CD4-positive, alpha-beta T cell treated with Interleukin-1 beta for 1 hour (primary cell): ENCODE measurements at regions not wholly inside any gene's neighbourhood (a gene's known extent, or its start where the extent isn't known, plus 50 kb on each side); places are given as distances from the start of the nearest gene placed in this dataset.

ENCODE experiments used
- DNase-seq, 2 donors: peaks; one replicate each; pipeline ENCODE4 v3.0.0-alpha.2; 2020 to 2022

- DNase-seq, result no peak
Observed at GRCh38 chr18:44090453-44090852, 590.2 kb upstream of the SETBP1 start.

- DNase-seq, result no peak
Observed at GRCh38 chr18:44093253-44093652, 587.4 kb upstream of the SETBP1 start.

- DNase-seq, result no peak
Observed at GRCh38 chr18:44096016-44096415, 584.7 kb upstream of the SETBP1 start.

GRCh38 chr18:44098551-44099098 is 582.1 kb upstream of the SETBP1 start:
- DNase-seq, result no peak

- no peak for DNase-seq
Observed at GRCh38 chr18:44107187-44107586, 573.5 kb upstream of the SETBP1 start.

GRCh38 chr18:44111337-44111736 is 569.4 kb upstream of the SETBP1 start:
- DNase-seq, result no peak

GRCh38 chr18:44117821-44118220 is 562.9 kb upstream of the SETBP1 start:
- no peak for DNase-seq

GRCh38 chr18:44119607-44120006 is 561.1 kb upstream of the SETBP1 start:
- DNase-seq, result no peak

- no peak for DNase-seq
Observed at GRCh38 chr18:44123743-44124142, 556.9 kb upstream of the SETBP1 start.

GRCh38 chr18:44125446-44125845 is 555.2 kb upstream of the SETBP1 start:
- no peak for DNase-seq

- DNase-seq, result no peak
Observed at GRCh38 chr18:44126598-44126997, 554.1 kb upstream of the SETBP1 start.

GRCh38 chr18:44128365-44128764 is 552.3 kb upstream of the SETBP1 start:
- no peak for DNase-seq

GRCh38 chr18:44130376-44130942 is 550.2 kb upstream of the SETBP1 start:
- no peak for DNase-seq

- no peak for DNase-seq
Observed at GRCh38 chr18:44133483-44133882, 547.2 kb upstream of the SETBP1 start.

- DNase-seq, result no peak
Observed at GRCh38 chr18:44134447-44134846, 546.2 kb upstream of the SETBP1 start.

GRCh38 chr18:44135741-44136140 is 544.9 kb upstream of the SETBP1 start:
- DNase-seq, result no peak

- no peak for DNase-seq
Observed at GRCh38 chr18:44136326-44136725, 544.4 kb upstream of the SETBP1 start.

GRCh38 chr18:44143072-44143471 is 537.6 kb upstream of the SETBP1 start:
- DNase-seq, result no peak

- DNase-seq, result no peak
Observed at GRCh38 chr18:44149706-44150105, 531.0 kb upstream of the SETBP1 start.

- no peak for DNase-seq
Observed at GRCh38 chr18:44153981-44154380, 526.7 kb upstream of the SETBP1 start.

- no peak for DNase-seq
Observed at GRCh38 chr18:44156126-44156525, 524.6 kb upstream of the SETBP1 start.

GRCh38 chr18:44156776-44157335 is 523.8 kb upstream of the SETBP1 start:
- no peak for DNase-seq

GRCh38 chr18:44170208-44170880 is 510.3 kb upstream of the SETBP1 start:
- DNase-seq, result no peak

GRCh38 chr18:44171301-44171700 is 509.4 kb upstream of the SETBP1 start:
- no peak for DNase-seq
